ENCODE measurements at regions not wholly inside any gene's neighbourhood (a gene's known extent, or its start where the extent isn't known, plus 50 kb on each side); places are given as distances from the start of the nearest gene placed in this dataset.

DNA sequence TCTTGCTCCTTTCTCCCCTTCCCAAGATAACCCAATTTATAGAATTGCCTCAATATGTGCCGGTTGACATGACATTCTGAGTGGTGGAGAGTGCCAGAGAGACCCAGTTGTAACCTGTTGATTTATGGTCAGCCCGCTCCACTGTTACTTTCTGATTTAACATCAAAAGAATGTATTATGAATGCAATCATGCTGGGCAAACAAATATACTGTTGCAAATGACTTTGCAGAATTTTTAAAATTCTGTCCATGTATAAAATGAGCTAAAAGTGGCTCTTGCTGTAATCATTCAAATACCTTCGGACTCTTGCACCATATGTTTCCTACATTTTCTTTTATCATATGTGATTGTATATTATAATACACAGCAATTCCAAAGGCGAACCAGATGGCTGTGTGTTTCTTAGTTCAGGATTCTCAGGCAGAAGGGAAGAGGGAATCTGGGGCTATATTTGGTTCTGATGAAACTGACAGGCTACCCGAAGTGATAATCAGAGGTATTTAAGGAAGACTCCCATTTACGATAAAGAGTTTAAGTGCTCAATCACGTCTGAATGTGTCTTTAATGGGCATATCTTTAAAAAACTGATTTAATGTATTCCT, 131.7 kb downstream of the CLCN4 start:
- no peak for DNase-seq (ENCODE audit: low spot score)

DNA sequence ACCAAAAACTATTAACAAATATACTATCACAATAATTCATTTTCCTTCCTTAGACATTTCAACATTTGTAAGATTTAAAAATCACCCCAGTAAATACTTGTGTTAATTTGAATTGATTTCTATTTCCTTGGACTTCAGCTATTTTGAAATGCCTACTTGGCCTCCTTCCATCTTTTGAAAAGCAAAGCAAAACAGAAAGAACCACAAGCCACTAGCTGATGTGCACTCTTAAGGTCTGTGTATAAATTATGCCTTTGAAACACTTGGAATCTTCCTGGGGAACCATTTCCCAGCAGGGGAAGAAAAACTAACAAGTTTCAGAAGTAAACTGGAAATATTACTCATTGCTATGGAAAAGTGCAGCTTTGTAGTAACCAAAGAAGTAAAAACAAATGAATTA, 139.8 kb downstream of the CLCN4 start:
- DNase-seq (ENCODE audit: low spot score) = no peak

DNA sequence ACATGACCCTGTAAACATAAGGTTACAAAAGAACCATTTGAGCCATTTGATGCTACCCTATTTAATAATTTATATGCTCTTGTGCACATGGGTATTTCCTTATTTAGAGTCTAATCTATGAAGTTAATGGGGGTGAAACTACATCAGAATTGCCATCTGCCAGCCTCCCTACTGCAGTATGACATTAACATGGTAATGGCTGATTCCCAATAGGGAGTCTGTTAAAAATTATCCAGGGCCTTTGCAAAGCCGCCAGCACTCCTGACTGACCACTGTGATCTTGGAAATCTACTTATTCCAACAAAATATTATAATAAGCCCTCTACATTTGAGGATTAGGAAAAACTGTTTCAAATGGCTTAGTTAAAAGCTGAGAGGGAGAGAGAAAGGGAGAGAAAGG, 153.7 kb downstream of the CLCN4 start:
- no peak for DNase-seq (ENCODE audit: low spot score)

DNA sequence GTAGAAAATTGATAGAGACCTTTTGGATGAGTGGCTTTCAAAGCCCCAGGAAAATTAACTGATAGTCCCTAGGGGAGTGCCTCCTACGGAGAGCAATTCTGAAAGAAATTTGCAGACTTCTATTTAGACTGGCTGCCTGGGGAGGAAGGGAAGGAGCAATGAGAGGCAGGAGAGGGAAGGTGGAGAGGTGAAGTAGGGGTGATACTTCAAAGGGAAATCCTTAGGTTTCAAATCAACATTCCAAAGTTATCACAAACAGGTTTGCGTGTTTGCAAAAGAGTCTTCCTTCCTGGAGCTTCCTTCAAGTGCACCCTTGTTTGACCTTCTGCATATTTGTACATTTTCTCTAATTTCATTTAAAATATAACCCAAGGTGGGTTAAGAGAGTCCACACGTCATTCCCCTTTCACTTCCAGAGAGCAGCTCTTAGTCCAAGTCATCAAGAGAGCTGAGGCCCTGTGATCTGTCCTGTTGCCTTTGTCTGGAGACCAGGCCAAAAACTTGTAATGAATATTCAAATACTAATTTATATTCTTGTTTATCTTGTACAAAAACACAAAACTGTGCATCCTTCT, 157.8 kb downstream of the CLCN4 start:
- DNase-seq (ENCODE audit: low spot score) = no peak

DNA sequence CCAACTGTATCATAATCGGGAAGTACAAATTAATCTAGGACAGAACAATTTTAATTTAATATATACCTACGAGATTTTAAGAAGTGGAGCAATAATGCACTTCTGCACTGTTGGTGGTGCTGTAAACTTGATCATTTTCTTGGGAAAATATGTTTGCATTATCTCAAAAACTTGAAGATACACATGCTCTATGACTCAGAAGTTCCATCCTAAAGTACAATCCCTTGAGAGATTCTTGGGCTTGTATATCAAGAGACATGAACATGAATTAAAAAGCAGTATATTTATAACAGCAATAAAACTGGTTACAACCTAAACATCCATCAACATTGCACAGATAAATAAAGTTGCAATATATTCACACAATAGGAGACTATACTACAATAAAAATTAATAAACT, 168.8 kb downstream of the CLCN4 start:
- DNase-seq (ENCODE audit: low spot score) = no peak

DNA sequence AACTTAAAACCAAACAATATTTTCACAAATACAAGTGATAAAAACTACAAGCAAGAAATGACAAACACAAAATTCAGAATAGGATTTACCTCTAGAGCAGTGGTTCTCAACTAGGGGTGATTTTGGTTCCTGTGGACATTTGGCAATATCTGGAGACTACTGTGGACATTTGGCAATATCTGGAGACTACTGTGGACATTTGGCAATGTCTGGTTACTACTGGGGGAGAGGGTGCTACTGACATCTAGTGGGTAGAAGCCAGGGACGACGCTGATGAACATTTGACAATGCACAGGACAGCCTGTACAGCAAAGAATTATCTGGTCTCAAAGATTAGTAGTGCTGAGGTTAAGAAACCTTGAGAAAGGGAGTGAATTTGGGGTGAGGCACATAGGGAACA, 169.8 kb downstream of the CLCN4 start:
- no peak for DNase-seq (ENCODE audit: low spot score)

DNA sequence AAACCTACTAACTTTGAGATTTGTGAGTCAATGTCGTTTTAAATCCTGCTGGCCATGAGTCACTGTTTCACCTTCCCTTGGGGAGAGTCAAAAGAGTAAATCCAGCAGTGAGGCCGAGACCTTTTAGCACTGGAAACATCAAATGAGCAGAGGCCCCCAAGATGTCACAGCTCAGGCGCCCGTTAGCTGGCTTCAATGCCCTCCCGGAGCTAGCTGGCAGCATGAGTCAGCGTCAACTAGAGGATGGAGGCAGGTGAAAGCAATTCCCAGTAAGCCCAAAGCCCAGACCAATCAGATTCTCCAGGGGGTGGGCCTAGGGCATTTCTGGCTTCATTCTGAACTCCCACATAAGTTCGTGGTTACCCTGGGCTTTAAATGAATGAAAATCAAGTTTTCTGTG, 170.9 kb downstream of the CLCN4 start:
- DNase-seq (ENCODE audit: low spot score) = no peak

DNA sequence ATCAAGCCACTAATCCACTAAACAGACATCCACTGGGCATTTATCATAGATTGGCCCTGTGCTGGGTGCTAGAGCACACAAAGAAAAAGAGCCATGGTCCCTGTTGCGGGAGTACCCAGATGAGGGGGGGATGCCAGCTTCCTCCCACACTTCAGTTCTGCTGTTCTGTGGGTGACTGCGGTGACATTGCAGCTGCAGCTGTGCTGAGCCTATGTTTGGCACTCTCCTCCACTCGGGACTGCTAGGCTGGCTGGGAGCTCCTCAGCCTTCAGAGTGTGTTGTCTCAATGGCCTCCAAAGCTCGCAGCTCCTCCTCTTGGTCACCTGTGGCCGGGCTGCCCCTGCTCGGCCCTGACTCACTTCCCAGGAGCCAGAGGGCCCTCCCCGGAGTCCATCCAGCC, 173.2 kb downstream of the CLCN4 start:
- DNase-seq (ENCODE audit: low spot score) = no peak

DNA sequence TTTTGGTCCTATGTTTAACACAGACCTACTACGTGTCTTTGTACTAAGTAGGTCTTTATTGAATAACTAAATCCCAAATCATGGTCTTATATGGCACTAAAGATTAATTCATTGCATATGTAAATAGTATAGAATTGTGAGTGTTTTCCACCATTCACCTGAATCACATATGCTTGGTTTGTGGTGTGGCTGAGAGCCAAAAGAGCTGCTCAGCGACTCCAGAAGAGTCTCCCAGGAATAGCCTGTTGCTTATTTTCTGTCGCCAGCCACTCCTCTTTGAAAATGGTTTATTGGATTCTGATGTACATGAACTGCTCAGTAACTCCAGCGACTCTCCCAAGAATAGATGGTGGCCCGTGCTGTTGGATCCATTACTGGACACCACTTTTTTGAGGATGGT, 184.5 kb downstream of the CLCN4 start:
- no peak for DNase-seq (ENCODE audit: low spot score)

DNA sequence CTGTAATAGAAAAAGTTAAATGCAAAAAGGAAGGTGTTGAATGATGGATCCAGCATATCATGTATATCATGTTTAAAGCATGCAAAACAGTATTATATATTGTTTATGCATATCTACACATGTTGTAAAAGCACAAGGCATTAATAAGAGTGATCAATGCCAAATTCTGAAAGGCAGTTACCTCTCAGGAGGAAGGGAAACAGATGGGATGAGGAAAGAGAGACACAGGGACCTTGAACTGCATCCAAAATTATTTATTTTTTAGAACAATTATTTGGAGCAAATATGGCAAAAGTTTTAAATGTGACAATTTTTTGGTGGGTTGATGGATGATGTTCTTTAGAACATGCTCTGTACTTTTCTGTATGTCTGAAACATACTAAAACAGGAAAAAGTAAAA, 193.4 kb downstream of the CLCN4 start:
- no peak for DNase-seq (ENCODE audit: low spot score)

DNA sequence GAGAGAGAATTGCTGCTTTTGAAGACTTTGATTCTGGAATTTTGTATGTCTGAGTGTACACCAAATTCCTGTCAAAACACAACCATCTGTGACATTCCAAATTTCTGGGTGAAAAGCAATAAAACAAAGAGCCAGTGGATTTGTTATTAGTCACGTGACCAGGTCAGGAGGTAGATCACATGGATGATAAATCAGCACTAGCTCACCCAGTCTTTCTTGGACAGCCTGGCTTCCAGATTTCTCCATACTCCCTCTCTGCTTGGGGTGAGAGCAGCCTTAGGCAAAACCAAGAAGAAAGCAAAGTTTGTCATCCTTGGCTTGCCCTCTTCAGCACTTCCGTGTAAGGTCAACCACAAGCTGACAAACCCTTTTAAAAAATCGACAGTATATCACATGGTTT, 194.2 kb downstream of the CLCN4 start:
- DNase-seq (ENCODE audit: low spot score) = no peak

DNA sequence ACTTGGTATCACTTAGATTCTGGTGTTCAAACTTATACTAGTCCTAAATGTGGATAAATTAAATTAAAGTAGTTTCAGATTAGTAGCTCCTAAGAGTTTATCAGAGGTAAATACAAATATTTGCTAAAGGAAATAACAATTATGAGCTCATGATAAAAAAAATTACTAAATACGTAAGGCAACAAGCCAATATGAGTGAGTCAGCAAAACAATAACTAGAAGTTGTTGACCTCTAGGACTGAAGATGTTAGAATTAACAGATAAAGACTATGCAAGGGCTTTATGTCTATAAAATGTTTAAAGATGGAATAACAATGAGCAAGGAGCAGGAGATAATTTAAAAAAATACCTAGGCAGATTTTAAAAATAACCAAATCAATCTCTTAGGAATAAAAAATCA, 195.8 kb downstream of the CLCN4 start:
- DNase-seq (ENCODE audit: low spot score) = no peak

DNA sequence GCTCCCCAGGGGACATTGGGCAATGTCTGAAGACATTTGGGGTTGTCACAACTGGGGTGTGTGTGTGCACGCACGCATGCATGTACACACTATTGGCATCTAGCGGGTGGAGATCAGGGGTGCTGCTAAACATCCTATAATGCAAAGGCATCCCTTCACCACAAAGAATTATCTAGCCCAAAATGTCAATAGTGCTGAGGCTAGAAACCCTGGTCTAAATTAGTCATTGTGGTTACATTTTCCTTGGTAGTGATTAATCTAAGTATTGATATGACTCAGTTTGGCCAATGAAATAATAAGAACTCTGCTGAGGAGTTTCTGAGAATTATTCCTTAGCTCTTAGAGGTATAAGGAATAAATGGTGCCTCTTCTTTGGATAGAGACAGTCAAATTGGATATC, 200.2 kb downstream of the CLCN4 start:
- DNase-seq (ENCODE audit: low spot score) = no peak

DNA sequence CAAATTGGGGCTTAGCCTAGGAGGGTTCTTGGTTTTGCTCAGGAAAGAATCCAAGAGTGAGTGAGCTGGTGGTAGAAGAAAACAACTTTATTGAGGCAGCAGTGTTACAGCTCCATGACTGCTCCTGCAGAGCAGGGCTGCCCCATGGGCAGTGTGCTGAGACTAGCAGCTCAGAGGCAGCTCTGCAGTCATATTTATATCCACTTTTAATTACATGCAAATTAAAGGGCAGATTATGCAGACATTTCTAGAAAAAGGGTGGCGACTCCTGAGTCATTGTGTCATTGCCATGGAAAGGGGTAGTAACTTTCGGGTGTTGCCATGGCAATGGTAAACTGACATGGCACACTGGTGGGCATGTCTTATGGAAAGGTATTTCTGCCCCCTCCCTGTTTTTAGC, 202.2 kb downstream of the CLCN4 start:
- DNase-seq (ENCODE audit: low spot score) = no peak

DNA sequence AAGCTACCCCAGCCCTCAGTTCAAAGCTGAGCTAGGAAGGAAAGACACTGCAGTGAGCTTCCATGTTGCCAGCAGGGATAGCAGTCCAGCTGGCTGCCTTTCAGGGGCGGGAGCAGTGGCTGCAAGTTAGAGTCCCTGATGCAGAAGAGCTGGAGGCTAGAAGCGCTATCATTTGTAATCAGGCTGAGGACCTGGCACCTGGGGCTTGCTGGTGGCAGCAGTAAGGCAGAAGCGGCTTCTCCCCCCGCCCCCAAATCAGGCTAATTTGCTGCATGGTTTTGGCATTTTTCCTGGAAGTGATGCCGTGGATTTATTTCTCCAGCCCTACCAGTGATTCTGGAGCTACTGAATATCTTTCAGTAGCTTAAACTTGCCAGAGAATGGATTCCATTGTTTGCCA, 203.3 kb downstream of the CLCN4 start:
- DNase-seq (ENCODE audit: low spot score) = no peak

DNA sequence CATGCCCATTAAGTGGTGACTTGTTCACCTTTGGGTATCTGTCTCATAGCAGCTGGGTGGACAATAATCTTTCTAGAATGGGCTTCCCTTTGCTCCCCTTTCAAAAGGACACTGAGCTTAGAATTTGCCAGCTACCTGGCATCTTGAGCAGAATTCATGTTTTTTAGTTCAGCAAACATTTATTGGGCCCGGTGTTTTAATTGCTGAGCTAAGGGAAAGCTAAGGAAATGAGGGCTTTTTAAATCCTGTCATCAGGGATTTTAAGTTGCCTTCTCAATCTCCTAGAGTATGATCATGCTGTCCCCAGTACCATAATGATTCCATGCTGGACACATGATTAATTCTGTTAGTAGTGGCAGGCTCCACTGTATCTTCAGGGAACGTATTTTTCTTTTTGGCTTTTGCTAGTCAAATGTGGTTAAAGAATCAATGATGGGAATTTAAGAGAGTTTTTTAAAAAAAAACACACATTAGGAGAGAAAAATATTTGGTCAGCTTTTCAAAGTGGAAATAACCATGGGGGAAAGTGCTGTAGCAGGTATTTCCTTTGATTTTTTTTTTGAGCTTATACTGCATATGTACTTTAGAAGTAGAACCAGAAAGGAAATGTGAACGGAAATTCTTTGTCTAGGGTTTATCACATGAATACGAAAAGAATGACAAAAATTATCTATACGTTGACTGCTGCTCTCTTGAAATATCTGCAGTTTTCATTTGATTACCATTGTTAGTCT, 208.9 kb downstream of the CLCN4 start:
- no peak for DNase-seq (ENCODE audit: low spot score)

DNA sequence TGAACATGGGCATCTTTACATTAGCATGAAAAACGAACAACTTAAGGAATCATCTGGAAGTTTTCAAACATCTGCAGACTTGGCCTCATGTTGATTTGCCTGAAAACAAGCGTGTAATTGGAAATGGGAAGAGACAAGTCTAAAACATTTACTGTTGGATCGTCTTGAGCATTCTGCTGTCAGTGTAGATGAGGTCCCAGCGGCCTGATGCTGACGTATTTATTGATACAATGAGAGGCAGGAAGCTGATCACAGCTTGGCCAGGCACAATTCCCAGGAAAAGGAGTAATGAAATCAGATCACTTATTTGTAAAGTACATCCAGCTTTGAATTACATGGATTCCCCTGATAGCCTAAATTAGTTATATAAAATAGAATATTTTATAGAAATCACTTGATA, 210.6 kb downstream of the CLCN4 start:
- DNase-seq (ENCODE audit: low spot score) = no peak

DNA sequence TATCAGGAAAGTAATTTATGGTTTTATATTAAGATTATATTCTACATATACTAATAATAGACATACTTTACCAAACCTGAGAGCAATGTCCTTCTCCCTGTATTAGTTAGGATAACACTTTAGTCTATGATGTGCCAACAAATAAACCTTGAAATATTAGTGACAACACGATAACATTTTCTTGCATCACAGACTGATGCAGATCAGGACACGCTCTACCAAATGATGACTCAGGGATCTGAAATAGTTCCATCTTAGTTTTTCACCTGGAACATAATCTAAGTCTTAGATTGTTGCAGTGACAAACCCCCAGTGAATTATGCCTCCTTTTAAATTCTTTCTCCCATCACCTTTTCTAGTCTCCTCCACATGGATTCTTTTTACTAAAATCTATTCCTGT, 214.2 kb downstream of the CLCN4 start:
- no peak for DNase-seq (ENCODE audit: low spot score)

DNA sequence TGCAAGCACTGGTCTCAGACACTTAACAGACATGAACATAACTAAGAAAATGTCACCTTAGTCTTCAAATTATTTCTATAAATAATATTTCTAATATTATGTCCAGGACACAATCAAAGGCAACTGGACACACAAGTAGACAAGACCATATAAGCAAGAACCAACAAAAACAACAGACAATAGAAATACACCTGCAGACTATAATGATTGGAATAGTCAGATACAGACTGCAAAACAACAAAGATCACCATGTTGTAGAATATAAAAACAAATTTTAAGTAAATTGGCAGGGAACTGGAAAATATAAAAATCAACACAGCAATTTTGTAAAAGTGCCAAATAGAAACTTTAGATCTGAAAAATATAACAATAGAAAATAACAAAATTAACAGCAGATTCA, 220.7 kb downstream of the CLCN4 start:
- DNase-seq (ENCODE audit: low spot score) = no peak

DNA sequence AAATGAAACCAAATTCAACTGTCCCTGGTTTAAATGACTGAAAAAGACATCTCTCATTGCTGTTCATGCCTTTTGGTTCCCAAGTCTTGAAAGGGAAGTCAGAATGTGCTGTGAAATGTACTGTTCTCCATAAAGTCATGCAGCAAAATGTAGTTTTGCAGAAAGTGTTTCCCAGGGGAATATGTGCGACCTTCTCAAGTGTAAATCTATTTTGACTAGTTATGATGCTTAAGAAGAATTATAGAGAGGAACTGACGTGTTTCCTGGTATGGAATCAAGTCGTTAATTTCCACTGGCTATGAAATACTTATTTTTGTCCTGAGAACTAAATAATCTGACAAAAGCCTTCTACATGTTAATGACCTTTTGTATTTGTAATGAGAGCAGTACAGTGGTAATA, 223.1 kb downstream of the CLCN4 start:
- no peak for DNase-seq (ENCODE audit: low spot score)

DNA sequence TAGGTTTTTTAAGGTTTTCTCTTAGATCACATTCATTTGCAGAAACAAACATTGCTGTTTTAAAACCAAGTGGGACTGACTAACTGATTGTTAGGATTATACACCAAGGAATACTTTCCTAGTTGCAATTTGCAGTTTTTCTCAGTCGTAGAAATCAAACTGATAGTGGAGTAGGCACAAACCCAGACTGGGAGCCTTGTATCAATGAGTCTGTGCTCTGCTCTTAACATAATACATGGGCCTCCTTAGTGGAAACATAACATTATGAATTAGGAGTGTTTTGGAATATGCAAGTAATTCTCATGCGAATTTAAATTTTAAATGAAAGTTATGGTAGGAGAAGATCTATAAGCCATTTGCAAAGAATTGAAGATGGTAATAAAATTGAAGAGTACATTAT, 223.5 kb downstream of the CLCN4 start:
- DNase-seq (ENCODE audit: low spot score) = no peak

DNA sequence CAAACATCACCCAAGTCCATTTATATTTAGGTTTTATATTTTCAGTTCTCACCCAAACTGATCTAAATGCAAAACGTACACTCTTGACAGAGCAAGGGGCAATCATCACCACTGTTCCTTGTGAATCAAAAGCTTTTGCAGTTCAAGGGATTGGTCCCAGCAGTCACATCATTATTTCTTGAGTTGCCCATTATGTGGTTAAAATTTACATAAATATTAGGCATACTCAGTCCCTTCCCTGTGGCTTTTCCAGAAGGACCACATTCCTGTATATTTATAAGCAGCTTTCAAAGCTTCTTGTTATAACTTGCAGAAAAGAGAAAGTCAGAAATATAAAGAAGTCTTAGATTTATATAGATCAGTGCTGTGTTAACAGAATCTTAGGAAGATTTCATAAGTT, 224.4 kb downstream of the CLCN4 start:
- DNase-seq (ENCODE audit: low spot score) = no peak

DNA sequence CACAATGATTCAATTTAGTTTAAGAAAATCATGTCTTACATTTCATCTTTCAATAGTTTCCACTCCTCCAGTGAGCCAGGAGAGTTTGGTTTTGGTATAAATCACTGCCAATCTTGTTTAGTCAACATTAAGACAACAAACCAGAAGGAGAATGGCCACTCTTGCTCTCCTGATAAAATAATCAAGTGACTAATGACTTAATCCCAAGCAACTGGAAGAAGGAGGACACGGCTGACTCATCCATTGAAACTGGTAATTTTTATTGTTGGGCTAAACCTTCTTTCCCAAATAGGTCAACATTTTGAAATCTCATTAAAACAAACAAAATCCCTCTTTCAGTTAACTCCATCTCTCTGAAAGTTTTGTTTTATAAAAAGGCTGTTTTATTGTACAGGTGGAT, 230.2 kb downstream of the CLCN4 start:
- DNase-seq (ENCODE audit: low spot score) = no peak

DNA sequence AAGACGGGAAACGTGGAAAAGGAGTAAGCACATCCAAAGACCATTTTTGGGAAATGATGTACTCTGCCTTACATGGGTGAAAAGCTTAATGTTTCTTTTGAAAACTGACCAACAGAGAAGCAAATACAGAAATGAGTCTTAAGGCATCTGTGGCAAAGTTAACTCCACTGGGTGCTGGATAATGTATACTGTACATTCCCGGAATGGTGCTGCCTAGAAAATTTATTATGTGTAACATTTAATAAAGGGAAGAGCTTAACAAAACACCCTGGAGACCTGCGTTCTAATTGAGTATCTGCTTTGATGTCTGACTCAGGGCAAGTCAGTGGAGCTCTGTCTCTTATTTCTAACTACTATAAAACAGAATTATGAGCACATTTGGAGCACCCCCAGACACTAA, 230.2 kb downstream of the MID1 start:
- no peak for DNase-seq (ENCODE audit: low spot score)
